RPMI8226 (cell line): ENCODE measurements at regions not wholly inside any gene's neighbourhood (a gene's known extent, or its start where the extent isn't known, plus 50 kb on each side); places are given as distances from the start of the nearest gene placed in this dataset.

Source experiments
- DNase-seq: peaks from one replicate; pipeline ENCODE4 v3.0.0-alpha.2; 2015

DNA sequence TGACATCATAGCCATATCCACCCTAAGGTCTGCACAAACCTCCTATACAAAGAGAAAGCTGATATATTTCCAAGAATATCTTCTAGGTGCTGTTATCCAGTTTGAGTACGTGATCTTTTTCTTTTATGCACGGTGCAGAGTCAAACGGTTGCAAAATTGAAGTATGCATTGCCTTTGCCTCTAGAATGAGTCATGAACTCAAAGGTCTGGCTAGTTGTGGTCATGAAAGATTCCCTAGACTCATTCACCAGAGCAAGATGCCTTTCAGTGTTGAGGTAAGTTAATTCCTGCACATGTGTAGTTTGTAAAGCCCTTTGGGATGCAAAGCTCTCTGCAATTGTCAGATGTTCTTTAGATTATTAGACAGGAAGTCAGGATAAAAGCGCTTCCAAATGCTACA lies 704.4 kb downstream of the PCDH19 start:
- no peak for DNase-seq

DNA sequence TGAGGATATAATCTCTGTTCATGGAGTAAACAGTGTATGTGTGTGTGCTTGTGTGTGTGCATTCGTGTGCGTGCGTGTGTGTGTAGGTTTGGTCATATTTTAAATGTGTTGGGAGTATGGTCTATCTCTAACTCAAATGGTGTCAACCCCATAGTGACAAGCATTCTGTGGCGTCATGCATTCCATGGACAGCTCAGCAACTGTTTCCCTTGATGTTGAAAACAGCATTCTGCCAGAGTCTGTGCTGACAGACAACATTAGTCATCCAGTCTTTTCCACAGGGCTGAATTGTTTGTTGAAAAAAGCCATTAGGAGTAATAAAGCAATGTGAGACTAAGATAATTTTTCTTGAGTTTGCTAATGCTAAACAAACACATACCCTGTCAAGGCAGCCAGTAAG lies 706.6 kb downstream of the PCDH19 start:
- DNase-seq, result no peak

DNA sequence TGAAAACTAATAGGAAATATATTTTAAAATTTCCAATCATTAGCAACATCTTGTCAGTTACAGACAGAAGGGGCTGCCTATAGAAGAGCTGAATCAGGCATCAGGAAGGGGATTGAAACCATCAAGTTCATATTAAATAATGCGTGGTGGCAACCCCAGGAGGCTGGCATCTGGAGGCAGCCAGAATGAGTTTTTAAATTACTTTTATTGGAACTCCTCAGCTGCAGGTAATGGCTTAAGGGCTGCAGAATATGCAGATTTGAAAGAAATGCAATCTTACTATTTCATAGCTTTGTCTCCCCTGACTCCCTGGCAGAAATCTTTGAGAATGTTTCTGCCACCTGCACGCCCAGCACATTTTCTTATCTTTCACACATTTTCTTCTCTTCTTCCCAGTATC lies 711.6 kb downstream of the PCDH19 start:
- no peak for DNase-seq

DNA sequence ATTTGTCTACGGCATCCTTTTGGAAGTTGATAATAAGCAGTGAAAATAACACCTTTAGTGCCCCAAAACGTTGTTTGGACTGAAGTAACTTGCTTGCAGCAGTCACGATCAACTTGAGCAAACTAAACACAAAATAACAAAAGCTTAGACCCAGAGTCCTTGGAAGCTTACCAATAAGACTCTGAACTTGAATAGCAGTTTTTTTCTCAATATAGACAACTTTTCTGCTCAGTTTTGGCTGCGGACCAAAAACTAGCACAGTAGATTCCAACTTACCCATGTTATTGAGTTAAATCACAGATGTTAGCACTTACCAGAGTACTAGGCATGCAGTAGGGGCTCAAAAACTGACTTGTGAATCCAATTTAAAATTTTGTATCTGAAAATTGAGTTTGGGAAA lies 746.9 kb downstream of the PCDH19 start:
- no peak for DNase-seq

DNA sequence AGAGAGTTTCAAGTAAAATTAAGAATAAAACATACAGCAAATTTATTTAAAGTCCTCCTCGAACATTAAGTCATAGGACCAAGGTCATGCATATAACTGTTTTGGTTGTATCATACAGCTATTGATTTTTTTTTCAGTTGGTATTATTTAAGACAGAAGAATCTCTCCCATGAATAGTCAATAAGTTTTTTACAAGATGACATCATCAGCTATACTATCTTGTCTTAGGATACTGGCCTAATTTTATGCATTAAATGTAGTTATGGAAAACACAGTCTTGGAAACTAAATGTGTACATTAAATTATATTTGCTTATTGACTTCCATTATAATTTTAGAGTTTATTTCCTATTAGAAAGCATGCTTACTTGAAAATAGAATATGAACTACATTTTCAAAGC lies 755.9 kb downstream of the PCDH19 start:
- no peak for DNase-seq

DNA sequence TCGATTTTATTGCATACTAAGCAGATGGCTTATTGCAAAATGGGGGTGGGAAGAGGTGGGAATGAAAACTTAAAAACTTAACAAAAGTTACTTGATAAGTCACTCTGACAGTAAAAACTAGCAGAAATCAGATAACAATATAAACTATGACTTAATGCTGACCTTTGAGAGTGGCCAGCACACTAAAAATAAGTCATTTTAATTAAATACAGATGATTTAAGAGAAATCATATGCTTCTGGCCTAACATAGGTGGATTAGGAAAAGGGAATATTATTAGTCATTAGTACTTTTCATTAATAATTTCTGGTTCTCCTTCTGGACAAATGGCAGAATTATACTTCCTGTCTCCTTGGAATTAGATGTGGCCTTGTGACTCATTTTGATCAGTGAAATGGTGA lies 756.7 kb downstream of the PCDH19 start:
- DNase-seq, result no peak

DNA sequence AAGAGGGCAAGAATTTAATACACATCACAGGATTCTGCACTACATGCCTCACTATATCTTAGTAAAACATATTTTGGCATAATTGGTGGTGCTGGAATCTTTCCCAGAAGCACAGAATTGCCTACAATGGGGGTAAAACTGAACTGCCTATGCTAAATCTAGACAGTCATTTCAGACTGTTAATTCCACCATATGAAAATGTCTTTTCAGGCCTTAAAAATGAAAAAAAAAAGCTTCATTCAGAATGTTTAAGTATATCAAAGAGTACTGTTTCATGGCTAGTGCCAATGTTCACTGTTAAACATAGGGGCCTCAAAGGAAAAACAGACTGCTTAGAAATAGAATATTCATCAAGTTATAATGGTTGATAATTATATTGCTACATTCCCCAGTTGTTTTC lies 797.0 kb downstream of the PCDH19 start:
- no peak for DNase-seq

DNA sequence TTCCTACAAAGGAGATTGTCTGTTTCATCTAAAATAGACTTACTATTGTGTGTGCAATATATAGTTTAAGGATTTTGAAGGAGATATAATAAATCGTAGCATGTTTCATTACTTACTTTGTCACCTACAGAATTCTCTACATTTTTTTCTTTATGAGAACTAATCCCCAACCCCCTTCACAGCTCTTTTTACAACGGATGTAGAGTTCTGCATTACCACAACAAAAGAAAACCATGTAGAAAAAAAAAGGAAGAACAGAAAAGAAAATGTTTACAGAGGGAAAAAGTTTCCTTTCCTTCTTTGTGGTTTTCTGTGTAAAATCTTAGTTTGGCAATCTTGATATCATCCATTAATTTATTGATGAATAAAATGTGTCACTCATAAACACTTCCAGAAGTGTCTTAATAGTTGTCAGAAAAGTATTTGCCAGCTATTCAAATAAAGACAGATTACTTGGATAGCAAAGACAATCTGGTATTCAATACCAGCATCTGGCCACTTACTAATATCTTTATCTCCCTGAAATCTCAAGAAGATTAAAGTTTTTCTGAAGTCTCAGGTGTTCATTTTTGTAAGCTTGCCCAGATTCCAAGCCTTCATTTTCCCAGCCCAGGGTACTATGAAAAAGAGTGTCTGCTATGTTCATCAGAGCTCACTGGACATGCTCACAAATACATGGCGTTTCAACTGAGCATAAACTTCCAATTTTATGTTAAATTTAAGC lies 806.8 kb downstream of the PCDH19 start:
- DNase-seq, result no peak

DNA sequence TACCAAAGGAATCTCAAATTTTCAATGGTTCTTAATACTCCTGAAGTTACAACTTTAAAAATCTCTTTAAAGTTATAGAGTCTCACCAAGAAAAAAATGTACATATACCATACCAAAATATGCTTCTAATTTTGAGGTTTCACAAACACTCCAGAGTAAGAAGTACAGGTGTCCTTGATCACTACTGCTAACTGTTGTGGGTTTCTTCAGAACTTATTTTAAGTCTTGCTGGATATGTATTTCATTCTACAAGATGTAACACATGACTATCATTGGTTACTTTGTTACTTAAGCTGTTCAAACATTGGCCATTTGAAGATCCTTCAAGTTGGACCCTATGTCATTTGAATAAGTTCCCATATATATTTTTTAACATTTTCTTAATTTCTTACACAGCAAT lies 808.0 kb downstream of the PCDH19 start:
- no peak for DNase-seq

DNA sequence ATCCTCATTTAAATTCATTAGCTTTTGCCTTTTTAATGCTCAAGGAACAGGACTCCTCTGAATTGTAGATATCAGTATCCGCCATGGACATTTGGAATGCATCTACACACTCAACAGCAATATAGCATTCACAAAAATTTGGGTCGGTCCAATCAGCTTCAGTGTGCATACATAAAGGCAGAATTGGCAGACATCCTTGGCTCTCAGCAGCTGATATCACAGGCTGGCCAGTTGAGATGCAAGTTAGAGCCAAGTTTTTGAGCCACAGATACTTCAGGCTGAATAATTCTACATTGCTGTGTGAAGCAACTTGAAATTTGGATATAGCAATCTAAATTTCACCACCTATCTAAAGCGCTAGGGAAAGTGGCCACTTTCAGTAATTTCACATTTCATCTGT lies 821.1 kb downstream of the PCDH19 start:
- DNase-seq, result no peak

DNA sequence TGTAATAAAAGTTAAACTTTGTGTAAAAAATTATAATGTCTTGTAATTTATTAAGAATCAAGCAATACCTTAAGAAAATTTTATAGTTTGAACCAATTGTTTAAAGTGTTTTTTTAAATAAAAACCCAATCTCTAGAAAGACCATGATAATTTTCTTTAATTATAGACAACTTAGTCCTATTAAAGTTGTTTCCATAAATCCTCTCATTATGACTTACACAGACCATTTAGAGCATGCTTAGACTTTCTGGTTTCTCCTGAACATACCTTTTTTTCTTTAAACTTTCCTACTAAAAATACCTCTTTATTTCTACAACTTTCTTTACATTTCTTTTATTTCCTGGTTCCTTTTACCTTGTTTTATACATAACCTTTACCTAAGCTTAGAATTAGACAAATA lies 837.4 kb downstream of the PCDH19 start:
- DNase-seq, result no peak

DNA sequence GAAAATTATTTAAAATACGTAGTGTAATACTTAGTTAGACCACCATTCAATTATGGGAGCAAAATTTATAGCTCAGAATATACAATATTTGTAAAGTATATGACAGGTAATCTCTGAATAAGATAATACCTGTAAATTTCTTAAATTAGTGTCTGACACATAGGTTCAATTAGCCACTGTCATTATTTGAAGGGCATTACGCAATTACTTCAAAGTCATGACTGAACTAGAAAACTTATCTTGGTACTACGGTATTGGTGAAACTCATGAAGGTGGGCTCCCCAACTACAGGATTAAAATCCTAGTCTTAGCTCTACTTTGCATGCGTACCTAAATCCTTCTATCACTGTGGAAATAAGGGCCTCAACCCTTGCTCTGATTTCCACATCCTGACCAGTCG lies 860.7 kb downstream of the PCDH19 start:
- DNase-seq, result no peak

DNA sequence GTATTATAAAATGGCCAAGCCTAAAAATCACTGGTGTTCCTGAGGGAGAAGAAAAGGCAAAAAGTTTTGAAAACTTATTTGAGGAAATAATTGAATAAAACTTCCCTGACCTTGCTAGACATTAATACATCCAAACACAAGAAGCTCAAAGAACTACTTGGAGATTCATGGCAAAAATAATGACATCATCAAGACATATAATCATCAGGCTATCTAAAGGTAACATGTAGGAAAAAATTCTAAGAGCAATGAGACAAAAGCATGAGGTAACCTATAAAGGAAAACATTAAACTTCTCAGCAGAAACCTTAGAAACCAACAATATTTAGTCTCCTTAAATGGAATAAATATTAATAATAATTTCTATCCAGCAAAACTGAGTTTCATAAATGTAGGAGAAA lies 887.6 kb downstream of the PCDH19 start:
- no peak for DNase-seq

DNA sequence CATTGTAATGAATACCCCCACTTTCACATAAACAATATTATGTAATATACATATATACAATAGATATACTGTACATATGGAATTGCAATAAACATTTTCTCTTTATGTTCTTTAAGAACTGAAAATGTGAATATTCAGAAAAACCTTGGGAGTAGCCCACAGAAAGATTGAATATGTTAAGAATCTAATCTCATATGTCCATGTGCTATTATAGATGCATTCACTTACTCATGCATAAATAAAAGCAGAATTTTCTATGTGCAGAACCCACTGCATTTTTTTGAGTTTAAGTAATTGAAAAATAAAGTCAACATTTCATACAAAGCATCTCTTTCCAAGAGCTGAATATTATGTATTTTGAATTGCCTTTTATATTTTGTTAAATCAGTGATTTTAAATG lies 902.3 kb downstream of the PCDH19 start:
- no peak for DNase-seq

DNA sequence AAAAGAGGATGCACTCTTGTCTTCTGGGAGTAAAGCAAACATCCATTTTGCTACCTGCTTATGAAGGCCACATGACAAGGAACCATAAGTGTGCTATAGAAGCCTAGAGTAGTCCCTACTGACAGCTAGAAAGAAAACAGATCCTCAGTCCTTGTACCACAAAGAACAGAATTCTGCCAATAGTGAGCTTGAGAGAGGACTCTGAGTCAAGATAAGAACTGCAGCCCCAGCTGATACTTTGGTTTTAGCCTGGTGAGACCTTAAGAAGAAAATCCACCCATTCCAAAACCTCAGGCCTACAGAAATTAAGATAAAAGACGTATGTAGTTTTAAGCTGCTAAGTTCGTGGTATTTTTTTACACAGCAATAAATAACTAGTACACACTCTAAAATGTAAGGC lies 914.6 kb downstream of the PCDH19 start:
- DNase-seq, result no peak

DNA sequence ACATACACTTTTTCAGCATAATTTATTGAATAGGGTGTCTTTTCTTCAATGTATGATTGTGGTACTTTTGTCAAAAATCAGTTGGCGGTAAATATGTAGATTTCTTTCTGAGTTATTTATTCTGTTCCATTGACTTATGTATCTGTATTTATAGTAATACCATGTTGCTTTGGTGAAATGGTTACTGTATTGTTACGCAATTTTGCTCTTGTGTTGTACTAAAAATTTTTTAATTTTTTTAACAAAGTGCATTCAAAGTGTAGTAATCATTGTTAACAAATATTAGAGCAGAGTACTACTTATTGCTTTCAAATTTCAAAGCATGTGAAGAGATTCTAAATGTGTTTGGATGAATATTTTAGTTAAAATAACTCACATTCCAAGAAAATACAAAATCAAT lies 915.4 kb downstream of the PCDH19 start:
- no peak for DNase-seq

DNA sequence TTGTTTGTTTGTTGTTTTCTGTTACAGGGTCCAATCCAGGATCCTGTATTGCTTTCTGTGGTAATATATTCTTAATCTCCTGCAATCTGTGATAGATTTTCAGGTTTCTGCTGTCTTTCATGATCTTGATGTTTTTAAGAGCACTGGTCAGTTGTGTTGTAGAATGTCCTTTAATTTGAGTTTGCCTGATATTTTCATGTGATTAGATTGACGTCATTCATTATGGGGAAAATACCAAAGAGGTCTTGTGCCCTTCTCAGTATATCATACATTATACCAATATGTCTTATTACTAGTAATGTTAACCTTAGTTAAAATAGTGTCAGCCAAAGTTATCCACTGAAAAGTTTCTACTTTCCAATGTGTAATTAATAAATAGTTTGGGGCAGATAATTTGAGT lies 929.3 kb downstream of the PCDH19 start:
- DNase-seq, result no peak

DNA sequence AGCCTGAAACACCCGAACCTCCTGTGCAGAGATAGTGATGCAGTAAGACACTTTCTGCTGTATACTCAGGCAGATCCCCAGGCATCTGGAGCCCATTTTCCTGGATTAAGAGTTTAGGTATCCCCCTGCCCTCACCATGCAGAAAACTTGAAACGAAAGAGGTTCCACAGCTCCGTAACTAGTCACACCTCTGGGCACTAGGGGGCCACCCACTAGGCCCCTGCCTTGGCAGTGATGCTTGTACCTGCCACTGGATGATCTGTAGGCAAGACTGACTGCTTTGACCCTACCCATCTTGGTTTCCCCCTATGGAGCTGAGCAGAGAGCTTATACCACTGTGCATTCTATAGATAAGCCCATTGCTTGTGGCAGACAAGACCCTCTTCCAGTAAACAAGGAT lies 940.6 kb downstream of the PCDH19 start:
- DNase-seq, result no peak

DNA sequence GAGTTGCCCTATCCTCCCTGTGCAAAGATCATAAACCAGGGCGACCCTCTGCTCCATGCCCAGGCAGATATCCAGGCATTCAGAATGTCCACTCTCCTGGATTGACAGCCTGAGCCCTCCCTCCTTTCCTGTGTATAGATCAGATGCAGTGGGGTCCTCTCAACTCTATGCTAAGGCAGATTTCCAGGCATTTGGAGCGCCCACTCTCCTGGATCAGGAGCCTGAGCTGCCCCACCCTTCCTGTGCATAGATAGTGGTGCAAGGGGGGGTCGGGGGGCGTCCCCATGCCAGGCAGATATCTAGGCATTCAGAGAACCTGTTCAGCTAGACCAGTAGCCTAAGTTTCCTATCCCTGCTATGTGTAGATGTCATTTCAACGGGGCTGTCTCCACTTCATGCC lies 941.1 kb downstream of the PCDH19 start:
- no peak for DNase-seq

DNA sequence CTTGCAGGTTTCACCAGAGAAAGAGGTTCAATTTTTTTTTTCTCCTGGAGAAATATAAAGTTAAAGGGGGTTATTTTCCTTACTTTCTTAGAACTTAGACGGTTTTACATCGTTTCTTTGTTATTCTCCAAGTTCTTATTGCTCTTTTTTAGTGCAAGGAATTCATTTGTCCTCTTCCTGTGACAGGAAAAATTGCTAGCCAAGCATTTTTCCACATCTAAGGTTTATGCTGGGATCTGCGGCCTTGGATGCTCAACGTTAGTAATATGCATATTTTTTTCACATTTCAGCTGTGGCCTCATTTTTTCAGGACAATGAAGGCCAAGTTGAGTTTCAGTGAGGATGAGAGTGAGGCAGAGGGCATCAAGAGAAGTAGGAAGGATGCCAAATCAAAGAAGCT lies 948.9 kb downstream of the PCDH19 start:
- DNase-seq, result no peak

DNA sequence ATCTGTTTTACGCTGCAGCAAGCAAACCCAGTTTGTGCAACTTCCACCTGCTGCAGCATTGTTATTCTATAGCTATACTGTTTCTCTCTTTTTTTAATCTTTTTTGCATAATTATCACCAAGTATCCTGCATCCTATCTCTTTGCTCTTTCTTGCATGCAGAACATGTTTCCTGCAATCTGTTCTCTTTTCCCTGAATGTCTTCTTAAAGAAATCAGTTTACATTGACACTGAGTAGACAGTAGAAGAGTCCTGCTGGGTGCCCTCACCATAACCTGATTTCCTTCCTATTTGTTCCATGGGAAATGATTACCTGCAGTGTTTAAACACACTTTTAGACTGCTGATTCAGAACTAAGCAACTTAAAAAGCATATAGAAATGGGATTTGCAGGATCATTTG lies 964.7 kb downstream of the PCDH19 start:
- DNase-seq, result no peak

DNA sequence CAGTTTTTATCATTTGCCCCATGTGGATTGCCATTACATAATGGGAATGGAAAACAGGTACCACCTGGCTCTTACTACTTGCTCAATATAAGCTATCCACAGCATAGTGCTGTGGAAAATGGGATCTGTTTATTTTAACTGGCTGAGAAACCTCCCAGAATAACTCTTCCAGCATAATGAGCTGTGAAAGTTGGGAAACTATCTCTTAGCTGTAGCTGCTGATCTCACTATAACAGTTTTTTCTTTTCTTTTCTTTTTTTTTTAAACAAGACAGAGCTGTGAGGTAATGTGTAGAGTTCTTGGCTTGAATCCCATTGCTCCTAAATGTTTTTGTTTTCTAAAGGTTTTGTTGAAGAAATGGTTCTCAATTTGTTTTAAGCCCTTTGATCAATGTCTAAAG lies 988.3 kb downstream of the PCDH19 start:
- no peak for DNase-seq

DNA sequence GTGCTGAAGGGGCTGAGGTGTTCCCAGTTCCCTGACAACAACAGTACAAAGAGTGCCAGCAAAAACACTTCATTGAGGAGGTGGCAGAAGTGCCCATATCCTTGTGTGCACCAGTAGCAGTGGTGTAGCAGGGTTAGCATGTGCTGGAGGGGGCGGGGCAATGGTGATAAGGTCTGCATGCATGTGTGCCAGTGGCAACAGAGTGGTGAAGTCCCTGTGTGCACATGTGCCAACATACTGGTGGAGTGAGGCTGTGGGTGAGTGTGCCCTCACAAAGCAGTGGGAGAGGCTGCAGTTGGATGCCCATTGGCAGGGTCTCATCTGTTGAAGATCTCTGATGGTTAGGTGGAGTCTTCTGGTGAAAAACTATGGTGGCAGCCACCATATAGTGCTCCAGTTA lies 994.6 kb downstream of the PCDH19 start:
- no peak for DNase-seq

DNA sequence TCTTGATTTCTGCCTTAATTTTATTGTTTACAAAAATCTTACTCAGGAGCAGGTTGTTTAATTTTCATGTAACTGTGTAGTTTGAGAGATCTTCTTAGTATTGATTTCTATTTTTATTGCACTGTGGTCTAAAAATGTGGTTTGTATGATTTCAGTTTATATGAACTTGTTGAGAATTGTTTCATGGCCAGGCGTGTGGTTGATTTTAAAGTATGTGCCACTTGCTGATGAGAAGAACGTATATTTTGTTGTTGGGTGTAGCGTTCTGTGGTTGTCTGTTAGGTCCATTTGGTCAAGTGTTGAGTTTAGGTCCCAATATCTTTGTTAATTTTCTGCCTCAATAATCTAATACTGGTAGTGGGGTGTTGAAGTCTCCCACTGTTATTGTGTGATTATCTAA lies 996.8 kb downstream of the PCDH19 start:
- DNase-seq, result no peak

DNA sequence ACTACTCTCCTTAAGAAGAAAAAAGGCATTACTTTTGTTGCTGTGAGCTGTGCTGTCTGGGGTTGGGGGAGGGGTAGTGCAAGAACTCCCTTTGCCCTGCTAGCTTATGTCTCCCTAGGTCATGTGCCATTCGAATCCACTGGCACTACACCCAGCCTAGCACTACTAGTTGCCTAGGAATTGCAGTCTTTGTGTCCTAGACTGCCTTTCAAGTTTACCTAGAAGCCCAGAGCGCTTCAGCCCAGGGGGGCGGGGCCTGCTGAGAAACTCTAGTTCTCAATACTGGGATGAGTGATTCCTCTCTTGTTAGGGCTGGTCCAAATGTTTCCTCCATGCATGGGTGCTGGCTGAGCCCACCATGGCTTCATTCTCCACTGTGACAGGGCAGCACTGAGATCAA lies 1011.5 kb downstream of the PCDH19 start:
- DNase-seq, result no peak

DNA sequence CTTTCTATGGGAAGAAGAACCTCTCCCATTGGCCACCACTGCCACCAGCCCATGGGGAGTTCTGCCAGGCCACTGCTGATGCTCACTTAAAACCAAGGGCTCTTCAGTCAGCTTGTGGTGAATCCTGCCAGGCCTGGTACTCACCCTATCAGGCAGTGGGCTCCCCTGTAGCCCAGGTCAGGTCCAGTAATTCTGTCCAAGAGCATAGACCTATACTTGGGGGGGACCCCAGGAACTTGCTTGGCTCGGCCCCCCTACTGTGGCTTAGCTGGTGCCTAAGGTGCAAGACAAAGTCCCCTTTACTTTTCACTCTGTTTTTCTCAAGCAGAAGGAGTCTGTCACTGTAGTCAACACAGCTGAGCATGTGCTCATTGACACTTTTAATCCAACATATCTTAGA lies 1012.2 kb downstream of the PCDH19 start:
- DNase-seq, result no peak
